GM20431 (cell line): ENCODE measurements at regions not wholly inside any gene's neighbourhood (a gene's known extent, or its start where the extent isn't known, plus 50 kb on each side); places are given as distances from the start of the nearest gene placed in this dataset.
"Not testable (repeated sequence)": the region's sequence is repeated elsewhere in the genome, so short reads cannot be mapped to it uniquely, and the experiment has no call there.

Experiments used
- in situ Hi-C: fragments of 300-500 bp; cut with MseI, MboI; formaldehyde crosslinking; loops from one replicate; pipeline ENCODE4 v1.15.0; 2020; ENCODE audit warnings: low sequenced_read_pairs; ENCODE audit not compliant: unreplicated experiment

- in situ Hi-C loops: no loop called here
These were observed 111.9 kb upstream of the HMGA2 start for GRCh38 chr12:65712260-65713004.

GRCh38 chr12:65715961-65716360, 108.3 kb upstream of the HMGA2 start:
- in situ Hi-C loops: no loop called here

- in situ Hi-C loops: no loop called here
These were observed 103.8 kb upstream of the HMGA2 start for GRCh38 chr12:65720136-65721130.

GRCh38 chr12:65721541-65722190, 102.6 kb upstream of the HMGA2 start:
- in situ Hi-C loops: no loop called here

- in situ Hi-C loops: no loop called here
These were observed 98.9 kb upstream of the HMGA2 start for GRCh38 chr12:65725376-65725775.

- in situ Hi-C loops: no loop called here
These were observed 95.8 kb upstream of the HMGA2 start for GRCh38 chr12:65728455-65728847.

GRCh38 chr12:65728848-65729793, 95.2 kb upstream of the HMGA2 start:
- in situ Hi-C loops: no loop called here

- in situ Hi-C loops: no loop called here
These were observed 92.5 kb upstream of the HMGA2 start for GRCh38 chr12:65731771-65732170.

GRCh38 chr12:65733643-65734042, 90.6 kb upstream of the HMGA2 start:
- in situ Hi-C loops: not testable (repeated sequence)

GRCh38 chr12:65734226-65734625, 90.1 kb upstream of the HMGA2 start:
- in situ Hi-C loops: no loop called here

GRCh38 chr12:65739606-65740005, 84.7 kb upstream of the HMGA2 start:
- in situ Hi-C loops: no loop called here

- in situ Hi-C loops: no loop called here
These were observed 83.8 kb upstream of the HMGA2 start for GRCh38 chr12:65740506-65740872.

- in situ Hi-C loops: no loop called here
These were observed 83.2 kb upstream of the HMGA2 start for GRCh38 chr12:65740873-65741600.

GRCh38 chr12:65741656-65742017, 82.6 kb upstream of the HMGA2 start:
- in situ Hi-C loops: no loop called here

- in situ Hi-C loops: no loop called here
These were observed 82.0 kb upstream of the HMGA2 start for GRCh38 chr12:65742018-65743010.

GRCh38 chr12:65744236-65744840, 79.9 kb upstream of the HMGA2 start:
- in situ Hi-C loops: not testable (repeated sequence)

- in situ Hi-C loops: no loop called here
These were observed 76.9 kb upstream of the HMGA2 start for GRCh38 chr12:65747338-65747737.
